ENCODE measurements at regions not wholly inside any gene's neighbourhood (a gene's known extent, or its start where the extent isn't known, plus 50 kb on each side); places are given as distances from the start of the nearest gene placed in this dataset.

DNA sequence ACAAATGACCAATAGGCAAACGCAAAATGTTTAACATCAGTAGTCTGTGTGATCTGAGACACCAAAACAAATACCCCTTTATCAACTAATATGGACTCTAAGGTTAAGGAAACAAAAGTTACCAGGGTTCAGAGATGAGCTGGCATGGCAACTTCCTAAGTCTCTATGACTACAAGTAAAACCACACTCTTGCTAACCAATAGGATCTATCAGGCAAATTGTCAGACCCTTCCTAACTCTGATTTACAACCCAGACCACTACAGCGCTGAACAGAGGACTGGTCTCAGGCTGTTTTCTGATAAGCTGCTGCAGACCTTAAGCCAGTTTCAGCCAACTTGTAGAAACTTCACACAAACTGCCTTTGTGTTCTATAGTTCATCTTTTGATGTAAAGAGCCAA lies 608.0 kb downstream of the TLL1 start:
- FAIRE-seq (no peak), DNase-seq (ENCODE audit: low spot score) (no peak)

DNA sequence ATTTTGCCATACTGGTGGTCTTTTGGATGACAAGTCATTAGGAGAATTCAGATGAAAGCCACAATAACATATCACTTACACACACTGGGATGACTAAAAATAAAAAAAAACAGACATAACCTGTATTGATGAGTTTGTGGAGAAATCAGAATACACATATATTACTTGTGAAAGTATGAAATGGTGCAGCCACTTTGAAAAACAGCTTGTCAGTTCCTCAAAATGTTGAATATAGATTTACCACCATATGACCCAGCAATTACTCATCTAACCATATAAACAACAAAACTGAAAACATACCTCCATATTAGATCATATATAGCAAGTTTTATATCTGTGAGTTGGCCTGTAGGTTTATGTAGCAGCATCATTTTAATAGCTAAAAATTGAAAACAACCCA lies 608.7 kb downstream of the TLL1 start:
- FAIRE-seq: no peak
- no peak for DNase-seq (ENCODE audit: low spot score)

DNA sequence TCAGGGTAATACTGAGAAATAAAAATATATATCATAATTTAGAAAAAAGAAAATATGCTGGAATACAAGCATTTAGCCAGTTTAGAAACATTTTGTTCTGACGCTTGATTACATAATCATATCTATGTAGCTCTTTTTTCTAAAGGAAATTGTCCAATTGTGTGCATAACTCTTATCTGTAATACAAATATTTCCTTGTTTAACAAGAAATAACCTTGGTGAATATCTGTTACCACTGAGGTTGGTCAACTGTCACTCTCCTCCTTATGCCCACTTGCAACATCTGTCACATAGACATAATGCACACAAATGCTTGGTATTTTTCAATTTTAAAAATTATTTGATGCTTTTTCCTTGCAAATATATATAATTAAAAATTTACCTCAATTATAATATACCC lies 609.7 kb downstream of the TLL1 start:
- no peak for DNase-seq (ENCODE audit: low spot score)
- FAIRE-seq: no peak

DNA sequence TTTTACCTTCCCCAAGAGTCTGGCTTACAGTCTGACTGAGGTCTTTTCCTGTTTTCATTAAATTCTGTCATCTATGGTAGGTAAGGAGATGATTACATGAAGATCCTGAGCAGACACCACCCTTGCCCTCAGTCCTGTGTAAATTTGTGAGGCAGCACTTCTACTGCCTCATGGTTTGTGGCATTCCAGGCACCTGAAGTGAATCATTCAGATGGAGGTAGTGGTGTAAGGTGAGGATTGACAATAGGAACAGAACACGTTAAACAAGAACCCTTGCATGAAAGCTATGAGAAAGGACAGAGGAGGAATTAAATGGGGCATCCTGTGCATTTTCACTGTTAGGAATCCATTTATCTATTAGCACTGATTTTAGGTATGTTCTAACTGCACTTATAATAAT lies 618.6 kb downstream of the TLL1 start:
- DNase-seq (ENCODE audit: low spot score) (no peak), FAIRE-seq (no peak)

DNA sequence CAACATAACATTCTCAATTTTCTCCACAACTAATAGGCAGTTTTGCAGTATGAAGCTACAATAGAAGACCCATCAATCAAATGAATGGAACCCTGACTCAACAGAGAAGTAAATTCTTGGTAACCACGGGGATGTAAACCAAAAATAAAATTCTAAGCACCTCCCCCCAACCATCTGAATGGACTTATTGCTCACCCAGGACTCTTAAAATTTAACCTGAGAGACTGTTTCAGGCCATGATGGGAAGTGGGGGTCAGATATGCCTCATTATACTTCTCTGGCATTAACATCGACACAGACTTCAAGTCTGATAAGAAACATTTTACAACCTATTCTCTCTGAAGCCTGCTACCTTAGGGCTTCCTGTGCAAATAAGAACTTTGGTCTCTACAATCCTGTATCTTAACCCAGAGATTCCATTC lies 620.9 kb downstream of the TLL1 start:
- no peak for FAIRE-seq
- DNase-seq (ENCODE audit: low spot score): peak; percentile 49

DNA sequence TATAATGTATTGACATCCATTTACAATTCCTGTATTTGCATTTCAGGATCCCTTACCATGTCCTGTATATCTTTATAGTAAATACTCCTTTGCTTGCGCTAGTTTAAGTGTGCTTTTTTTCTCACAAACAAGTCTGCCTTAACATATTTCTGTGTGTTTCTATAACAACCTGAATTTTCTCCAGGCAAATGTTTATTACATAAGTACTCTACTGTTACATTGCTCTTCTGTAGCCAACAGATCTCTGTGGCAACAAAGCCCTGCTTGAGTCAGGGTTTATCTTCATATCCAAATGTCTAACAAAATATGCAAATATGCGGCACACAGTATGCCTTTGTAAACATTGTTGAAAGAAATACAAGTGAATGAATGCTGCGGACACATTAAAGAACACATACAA lies 625.5 kb downstream of the TLL1 start:
- no peak for DNase-seq (ENCODE audit: low spot score)
- FAIRE-seq: no peak

DNA sequence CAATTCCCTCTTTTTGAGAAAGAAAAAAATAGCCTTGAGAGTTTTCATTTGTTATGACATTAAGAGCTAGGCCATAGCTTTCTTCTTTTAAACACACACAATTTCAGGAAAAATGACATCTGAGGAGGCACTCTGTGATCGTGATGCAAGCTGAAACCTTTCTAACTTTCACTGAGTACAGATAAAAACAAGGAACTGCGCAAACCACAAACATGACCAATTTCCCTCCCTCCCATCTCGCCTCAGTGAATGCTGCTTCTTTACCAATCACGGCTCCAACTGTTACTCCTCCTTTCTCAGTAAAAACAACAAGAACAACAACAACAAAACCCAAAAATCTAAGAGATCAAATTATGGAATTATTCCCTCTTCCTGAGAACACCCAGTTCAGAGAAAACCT lies 626.8 kb downstream of the TLL1 start:
- DNase-seq (ENCODE audit: low spot score): no peak
- FAIRE-seq: no peak

DNA sequence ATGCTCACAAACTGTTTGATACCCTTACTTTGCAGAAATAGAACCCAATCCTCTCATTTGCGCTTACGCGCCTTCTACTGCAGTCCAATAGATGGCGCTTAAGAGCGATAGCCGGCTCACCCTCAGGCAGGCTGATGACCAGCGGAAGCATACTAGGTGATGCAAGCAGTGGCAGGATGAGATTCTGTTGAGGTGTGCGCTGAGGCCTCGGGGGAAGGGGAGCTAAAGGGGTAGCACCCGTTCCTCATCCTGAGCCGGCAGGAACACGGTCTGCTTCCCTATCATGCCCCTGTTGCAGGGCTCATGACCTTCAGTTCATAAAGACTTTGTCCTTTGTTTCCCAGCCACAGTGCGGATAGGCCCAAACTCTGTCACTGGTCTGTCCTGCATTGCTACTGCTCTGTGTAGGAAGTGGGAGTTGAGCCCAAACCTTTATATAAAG lies 628.9 kb downstream of the TLL1 start:
- FAIRE-seq: no peak
- no peak for DNase-seq (ENCODE audit: low spot score)

DNA sequence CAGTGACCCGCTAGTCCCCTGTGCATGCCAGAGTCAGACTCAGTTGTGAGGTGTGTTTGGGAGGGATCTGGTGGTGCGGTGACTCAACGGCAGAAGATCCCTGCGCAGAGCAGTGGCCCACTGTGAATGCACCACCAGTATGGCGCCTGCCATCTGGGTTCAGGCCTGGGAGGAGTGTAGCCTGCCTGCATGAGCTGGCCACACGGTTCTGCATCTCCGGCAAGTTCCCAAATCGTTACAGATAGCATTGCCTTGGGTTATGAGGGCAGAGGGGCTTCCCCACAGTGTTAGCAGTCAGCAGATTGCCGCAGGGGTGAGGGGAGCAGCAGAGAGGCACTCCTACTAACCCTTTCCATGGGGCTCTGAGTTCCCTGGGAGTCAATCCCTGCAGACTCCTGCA lies 629.6 kb downstream of the TLL1 start:
- no peak for DNase-seq (ENCODE audit: low spot score)
- FAIRE-seq: no peak

DNA sequence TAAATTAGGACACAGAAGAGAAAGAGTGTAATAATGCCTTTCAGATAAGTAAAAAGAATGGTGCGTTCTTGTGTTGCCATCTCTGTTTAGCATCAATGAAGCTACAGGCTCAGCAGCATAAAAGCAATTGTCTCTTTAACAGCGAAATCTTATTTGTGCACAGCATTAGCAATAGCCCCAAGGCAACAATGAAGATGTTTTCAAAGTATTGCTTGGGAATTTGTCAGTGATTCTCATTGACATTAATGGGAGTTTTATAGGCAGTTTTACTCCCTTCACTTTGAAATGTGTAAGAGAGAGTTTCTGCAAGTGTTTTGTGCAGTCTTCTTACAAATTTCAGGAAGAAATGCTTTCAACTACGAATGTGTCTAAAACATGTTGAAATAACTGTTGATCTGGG lies 633.0 kb downstream of the TLL1 start:
- no peak for DNase-seq (ENCODE audit: low spot score)
- FAIRE-seq: no peak

DNA sequence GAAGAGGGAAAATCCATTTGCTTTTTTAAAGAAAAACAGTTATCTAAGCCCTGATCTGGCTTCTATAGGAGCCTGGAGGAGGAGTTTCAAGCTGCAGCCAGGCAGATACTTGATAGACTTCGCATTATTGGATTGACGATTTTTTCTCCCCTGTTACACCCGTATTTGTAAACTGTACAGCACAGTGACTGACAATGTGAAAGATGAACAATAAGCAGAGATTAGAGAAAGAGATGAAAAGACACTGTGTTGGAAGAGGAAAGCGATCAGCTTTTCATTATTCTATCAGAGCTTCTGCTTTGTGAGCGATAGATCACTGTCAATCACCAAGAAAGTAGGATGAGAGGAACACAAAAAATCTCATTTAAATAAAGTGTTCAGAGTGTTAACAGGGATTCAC lies 639.2 kb downstream of the TLL1 start:
- no peak for FAIRE-seq
- DNase-seq (ENCODE audit: low spot score): no peak

DNA sequence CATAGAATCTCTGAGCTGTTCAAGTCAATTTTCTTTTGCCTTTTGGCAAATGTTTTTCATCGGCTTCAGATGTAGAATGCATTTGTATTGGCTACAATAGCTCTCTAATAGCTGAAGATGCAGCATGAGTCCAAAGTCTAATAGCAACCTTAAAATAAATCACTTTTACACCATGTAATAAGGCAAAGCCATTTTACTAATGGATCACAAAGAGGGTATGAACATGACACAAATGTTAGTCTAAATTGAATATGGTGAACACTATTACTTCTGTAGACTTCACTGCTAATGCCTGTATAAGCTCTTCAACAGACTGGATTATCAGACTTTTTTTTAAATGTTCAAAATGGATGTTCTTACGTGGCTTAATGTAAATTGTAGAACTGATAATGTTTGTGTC lies 645.3 kb downstream of the TLL1 start:
- FAIRE-seq (no peak), DNase-seq (ENCODE audit: low spot score) (no peak)

DNA sequence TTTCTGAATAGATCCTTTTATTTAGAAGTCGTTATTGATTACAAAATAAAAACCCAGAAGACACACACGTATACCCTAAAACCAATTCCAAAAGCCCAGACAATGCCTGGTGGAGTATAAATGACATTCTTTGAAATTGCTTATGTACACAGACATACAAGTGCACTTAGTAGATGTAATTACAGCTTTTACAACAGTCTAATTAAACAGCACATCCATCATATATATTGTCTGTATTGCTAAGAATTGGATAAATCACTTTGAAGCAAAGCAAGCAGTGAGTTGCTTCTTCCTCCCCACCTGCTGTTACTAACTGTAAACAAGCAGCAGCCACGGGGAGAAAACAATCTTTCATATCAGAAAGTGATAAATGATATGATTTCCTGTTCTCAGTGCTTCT lies 645.7 kb downstream of the TLL1 start:
- FAIRE-seq (no peak), DNase-seq (ENCODE audit: low spot score) (no peak)

DNA sequence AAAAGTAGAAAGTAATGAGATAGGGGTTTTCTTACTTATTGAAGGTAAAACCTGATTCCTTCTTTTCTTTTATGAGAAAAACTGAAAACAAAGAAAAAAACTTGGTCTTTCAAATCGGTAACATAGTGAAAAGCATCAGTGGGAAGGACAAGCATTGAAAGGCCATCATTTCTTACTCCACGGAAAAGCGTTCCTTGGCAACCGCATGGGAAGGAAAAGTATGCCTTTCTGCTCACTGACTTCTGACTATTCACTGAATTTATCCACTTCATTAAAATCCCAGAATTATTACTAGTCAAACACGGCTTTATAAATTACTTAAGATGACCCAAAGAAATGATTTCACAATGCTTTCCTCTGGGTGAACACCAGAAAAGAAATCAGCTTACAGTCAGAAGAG lies 646.7 kb downstream of the TLL1 start:
- no peak for DNase-seq (ENCODE audit: low spot score)
- FAIRE-seq: no peak

DNA sequence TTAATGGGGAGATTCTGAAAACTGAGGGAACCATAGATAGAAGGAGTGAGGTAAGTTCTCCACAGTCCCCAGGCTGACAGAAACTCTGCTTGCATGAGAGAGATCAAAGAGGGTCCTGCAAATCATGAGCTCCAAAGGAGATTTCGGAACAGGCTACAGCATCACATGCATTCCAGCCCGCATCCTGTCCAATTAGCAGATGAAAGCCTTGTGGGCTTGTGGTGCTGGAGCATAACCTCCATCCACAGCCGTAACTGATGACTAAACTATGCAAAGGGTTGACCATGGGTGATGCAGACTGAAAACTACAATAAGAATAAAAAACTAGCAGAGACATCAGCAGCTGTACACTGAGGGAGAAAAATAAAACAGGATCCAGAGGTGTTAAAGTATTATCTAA lies 654.5 kb downstream of the TLL1 start:
- FAIRE-seq (no peak), DNase-seq (ENCODE audit: low spot score) (no peak)

DNA sequence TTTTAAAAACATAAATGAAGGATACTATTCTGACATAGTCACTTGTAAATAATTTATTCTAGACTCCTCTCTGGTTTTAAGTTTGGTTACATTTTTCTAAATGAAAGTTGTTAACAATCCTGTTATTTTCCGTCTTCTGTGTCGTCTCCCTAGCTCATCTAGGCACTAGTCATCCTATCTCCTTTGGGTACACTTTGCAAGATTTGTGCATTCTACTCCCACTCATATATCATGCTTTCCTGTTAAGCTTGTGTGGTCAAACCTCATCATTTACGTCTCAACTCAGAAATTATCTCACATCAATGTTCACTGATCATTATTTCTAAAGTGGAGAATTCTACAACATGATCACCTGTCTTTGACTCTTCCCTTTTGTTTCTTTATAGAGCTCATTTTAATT lies 658.7 kb downstream of the TLL1 start:
- FAIRE-seq (no peak), DNase-seq (ENCODE audit: low spot score) (no peak)

DNA sequence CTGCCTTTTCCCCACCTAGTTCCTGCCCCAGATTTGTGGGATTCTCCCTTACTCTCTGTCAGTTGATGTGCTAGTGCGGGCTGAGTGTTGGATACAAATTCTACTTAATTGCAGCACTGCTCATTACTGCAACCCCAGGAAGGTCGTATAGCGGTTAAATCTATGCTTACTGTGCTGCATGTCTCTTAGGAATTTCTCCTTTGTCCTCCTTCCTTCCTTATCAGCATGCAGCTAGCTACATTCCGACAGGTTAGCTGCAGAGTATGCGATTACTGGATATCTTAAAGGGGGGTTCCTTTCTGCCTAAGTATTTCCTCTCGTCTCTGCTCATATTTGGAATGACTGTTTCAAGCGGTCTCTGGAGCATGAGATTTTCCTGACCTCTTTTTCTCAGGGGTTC lies 662.8 kb downstream of the TLL1 start:
- no peak for FAIRE-seq
- DNase-seq (ENCODE audit: low spot score): no peak

DNA sequence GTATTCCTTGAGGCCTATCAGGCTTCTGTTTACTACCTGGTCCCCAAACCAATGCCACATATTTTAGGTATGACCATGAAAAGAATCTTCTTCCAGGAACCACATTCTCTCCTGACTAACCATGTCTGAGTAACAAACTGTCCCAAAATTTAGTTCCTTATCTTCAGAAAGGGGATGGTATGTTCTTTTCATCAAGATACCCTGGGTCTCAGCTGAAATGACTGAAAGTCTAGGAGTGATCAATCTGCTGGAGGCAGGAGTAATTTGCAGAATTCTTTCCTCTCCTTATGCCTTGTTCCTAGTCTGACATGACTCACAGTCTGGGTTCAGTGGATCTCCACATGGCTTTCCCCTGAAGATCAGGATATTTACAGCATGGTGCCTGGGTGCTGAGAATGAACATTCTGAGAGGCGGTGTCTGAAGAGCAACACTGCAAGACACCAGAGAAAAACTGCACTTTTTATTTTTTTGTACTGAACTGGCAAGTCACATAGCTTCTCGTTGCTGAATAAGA lies 665.5 kb downstream of the TLL1 start:
- FAIRE-seq: no peak
- no peak for DNase-seq (ENCODE audit: low spot score)

DNA sequence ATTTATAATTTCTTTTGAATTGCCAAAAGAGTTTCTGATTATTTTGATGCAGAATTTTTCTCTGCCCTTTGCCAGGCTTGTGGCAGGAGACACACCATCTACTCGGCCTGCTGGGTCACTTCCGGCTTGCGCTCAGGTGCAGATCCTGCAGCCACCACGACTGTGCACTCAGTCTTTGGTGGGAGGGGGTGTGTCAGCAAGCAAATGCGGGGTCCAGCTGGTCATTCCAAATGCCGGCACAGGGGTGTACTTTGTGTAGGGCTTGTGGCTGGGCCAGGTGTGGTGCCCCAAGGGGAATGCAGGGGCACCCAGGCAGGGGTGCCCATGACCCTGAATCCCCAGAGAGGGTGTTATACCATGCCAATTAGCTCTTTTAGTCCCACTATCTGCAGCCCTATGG lies 673.0 kb downstream of the TLL1 start:
- DNase-seq (ENCODE audit: low spot score) (no peak), FAIRE-seq (no peak)

DNA sequence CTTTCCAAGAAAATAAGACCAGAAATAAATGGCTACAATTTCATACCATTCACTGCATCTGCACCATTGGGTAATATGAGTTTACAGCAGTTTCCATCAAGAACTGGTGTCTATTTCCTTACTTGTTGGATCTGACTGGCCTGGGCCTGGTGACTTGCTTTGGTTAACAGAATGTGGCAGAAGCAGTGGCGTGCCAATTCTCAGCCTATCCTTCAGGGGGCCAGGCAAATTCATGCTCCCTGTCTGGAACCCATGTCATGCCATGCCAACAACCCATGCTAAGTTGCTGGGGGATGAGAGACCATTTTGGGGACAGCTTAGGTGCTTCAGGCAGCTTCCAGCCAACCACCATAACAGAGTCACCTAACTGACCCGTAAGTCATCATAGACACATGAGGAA lies 656.7 kb downstream of the SPOCK3 start:
- FAIRE-seq: no peak
- DNase-seq (ENCODE audit: low spot score): no peak

DNA sequence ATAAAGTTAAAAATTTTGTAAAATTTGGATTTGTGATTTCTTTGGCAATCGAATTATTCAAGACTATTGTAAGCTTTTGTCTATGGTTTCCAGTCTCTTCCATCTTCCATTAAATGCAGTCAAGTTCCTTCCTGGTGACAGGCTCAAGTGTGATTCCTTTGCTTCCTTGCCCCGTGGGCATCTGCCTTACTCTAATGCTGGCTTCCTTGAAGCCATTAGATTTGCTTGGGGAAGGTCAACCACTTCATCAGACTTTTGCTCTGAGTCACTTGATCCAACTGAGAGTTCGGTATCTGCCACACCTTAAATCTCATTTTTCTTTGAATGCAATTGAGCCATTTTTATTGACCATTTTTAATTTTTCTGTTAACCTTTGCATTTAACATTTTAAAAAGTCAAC lies 648.8 kb downstream of the SPOCK3 start:
- no peak for FAIRE-seq
- DNase-seq (ENCODE audit: low spot score): no peak

DNA sequence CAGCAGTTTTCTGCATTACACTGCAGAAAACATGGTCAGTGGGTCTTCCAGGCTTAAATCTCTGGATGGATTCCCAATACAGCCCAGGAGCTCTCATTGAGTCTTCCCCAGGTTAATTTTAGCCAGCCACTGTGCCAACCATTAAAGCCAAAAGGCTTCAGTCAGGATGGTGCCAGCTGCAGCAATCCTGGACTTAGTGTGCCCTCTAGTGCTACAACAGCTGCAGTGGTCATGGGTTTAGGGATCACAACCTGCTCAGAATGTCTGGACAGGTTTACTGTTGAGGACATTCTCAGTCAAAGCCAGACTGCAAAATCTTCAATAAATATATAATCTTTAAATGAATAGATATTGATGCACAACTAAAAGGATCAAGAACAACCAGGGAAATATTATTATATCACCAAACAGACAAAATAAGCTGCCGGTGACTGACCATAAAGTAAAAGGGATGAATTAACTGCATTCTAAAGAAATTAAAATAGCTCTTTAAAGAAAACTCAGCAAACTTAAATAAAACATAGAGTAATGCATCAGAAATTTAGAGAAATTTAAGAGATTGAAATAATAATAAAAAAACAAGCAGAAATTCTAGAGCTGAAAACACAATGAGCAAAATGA lies 639.9 kb downstream of the SPOCK3 start:
- DNase-seq (ENCODE audit: low spot score) (peak; percentile 22), FAIRE-seq (no peak)

DNA sequence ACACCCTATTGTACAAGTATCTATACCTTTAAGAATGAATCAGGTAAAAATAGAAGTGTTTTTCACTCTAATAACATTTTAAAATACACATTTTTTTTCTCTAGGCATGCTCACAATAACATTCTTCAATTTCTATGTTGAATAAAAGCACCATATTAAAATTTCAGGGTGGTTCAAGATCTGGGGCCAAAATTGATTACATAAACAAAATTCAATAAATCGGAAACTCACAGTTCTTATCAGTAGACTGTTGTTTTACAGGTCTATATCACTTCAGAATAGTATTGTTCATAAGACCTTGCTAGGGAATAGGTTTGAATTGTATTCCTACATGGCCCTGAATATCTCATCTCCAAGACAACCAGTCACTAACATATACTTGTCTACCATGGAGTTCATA lies 634.0 kb downstream of the SPOCK3 start:
- no peak for DNase-seq (ENCODE audit: low spot score)
- no peak for FAIRE-seq

DNA sequence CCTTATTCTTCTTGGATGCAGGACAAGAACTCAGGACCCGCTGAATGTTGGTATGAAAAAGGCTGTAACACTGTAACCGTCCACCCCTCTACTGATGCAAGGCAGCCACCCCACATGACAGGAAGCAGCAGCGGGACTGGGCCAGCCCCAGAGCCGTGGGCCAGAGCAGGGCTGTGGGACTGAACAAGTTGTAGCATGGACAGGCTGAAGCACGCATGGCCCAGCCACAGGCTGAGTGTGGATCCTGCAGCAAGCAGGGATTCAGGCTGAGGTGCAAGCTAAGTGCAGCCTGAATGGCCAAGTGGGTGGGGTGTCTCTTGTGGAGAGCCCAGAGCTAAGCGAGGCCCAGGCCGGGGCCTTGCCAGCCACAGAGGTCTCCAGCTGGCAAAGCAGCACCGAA lies 632.2 kb downstream of the SPOCK3 start:
- no peak for DNase-seq (ENCODE audit: low spot score)

More for the DNA sequence above, 632.2 kb downstream of the SPOCK3 start:
- no peak for FAIRE-seq
